Neural crest cell (in vitro differentiated cells): ENCODE measurements at regions not wholly inside any gene's neighbourhood (a gene's known extent, or its start where the extent isn't known, plus 50 kb on each side); places are given as distances from the start of the nearest gene placed in this dataset.
"Not testable (repeated sequence)": the region's sequence is repeated elsewhere in the genome, so short reads cannot be mapped to it uniquely, and the experiment has no call there.

Source experiments
- DNase-seq: peaks from one replicate; pipeline ENCODE4 v3.0.0; 2021; ENCODE audit warnings: low read depth, mixed read lengths, low spot score
- H3K27ac Mint-ChIP-seq: one replicate; pipeline ENCODE4 v1.8.0; 2021; ENCODE audit warnings: mild to moderate bottlenecking, mixed read lengths; ENCODE audit not compliant: unreplicated experiment
- H3K27me3 Mint-ChIP-seq: 2 replicates; pipeline ENCODE4 v1.8.0; 2021; ENCODE audit warnings: low read depth, mild to moderate bottlenecking, mixed read lengths
- H3K36me3 Mint-ChIP-seq: 2 replicates; pipeline ENCODE4 v1.8.0; 2021; ENCODE audit warnings: low read depth, mild to moderate bottlenecking, mixed read lengths
- H3K4me1 Mint-ChIP-seq: 2 replicates; pipeline ENCODE4 v1.8.0; 2021; ENCODE audit warnings: mixed read lengths
- H3K4me3 Mint-ChIP-seq: one replicate; pipeline ENCODE4 v1.8.0; 2021; ENCODE audit warnings: mild to moderate bottlenecking, mixed read lengths
- H3K9me3 Mint-ChIP-seq: 2 replicates; pipeline ENCODE4 v1.8.0; 2021; ENCODE audit warnings: mixed read lengths
- CTCF ChIP-seq: fragments of 200-600 bp; sonication (generic); conservative IDR thresholded peaks from 2 replicates; pipeline ENCODE4 v1.5.0; 2021; ENCODE audit warnings: antibody characterized with exemption, mild to moderate bottlenecking

DNA sequence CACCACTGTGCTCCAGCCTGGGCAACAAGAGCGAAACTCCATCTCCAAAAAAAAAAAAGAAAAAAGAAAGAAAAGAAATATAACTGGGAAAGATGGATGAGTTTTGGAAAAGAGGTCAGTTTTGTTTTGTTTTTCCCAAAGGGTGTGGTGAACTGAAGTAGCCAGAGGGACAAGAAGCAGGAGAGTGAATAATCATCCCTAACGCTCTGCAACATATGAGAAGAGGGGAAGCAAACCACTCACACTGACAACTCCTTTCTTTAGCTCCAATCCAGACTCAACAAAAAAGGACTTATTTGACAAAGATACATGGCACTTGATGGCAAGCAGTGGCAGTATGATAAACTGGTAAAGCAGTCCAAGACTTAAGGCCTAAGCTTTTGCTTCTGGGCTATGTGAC is 176.1 kb upstream of the HMHB1 start:
- H3K27me3 Mint-ChIP-seq: no peaks in the 10 kb centered on the region
- no peaks in the 10 kb centered on the region for H3K9me3 Mint-ChIP-seq
- H3K4me1 Mint-ChIP-seq: no peaks in the 10 kb centered on the region
- no peak overlapping the region for H3K27ac Mint-ChIP-seq
- no peak overlapping the region for H3K4me3 Mint-ChIP-seq
- TF ChIP-seq CTCF: no peak
- H3K36me3 Mint-ChIP-seq: no peaks in the 10 kb centered on the region
- no peak for DNase-seq

- Mint-ChIP-seq H3K36me3 (no peaks in the 10 kb centered on the region), H3K4me1 (no peaks in the 10 kb centered on the region), H3K27ac (no peak overlapping the region), H3K9me3 (peaks cover 2% of the 10 kb centered on the region), H3K27me3 (no peaks in the 10 kb centered on the region), H3K4me3 (no peak overlapping the region)
- no peak for TF ChIP-seq CTCF
- no peak for DNase-seq
Observed at GRCh38 chr5:143635146-143635752, 176.7 kb upstream of the HMHB1 start.

GRCh38 chr5:143634689-143635088 is 177.3 kb upstream of the HMHB1 start:
- DNase-seq: no peak
- Mint-ChIP-seq H3K4me1 (no peaks in the 10 kb centered on the region), H3K27ac (no peak overlapping the region), H3K27me3 (no peaks in the 10 kb centered on the region), H3K9me3 (peaks cover 2% of the 10 kb centered on the region), H3K36me3 (no peaks in the 10 kb centered on the region), H3K4me3 (no peak overlapping the region)
- no peak for TF ChIP-seq CTCF

DNA sequence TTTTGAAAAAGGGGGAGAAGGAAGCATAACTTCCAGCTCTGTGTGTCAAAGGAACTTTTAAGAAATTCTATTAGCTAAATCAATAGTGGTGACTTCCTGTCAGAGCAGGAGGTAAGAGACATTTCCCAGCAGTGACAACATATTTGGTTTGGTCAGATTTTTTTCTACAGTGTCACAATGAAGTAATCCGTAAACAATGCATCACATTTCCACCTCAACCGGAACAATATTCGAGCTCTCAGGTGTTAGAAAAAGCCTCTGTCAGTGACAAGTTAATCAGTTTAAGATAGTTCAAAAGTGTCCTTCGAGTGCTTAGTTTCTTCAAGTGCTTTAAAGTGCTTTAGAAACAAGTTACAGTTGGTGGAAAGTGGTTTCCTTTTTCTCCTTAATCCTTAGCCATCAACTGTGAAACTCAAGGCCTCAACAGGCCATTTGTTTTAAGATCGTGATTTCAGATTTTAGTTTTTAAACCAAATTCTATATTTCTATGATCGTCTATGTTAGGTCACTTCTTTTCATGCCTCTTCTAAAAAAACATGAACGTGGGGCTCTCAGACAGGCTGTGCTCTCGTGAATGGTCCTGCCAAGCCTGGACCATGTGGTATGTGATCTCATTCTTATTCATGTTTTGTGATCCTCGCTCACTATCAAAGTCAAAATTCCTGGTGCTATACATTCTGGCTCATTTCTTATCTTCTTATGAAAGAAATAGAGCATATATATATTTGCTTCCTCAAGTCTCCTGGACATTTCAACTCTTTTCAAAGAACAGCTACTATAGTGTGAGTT is 181.9 kb upstream of the HMHB1 start:
- Mint-ChIP-seq H3K27ac (no peak overlapping the region), H3K9me3 (peaks cover 7% of the 10 kb centered on the region), H3K4me3 (no peak overlapping the region), H3K4me1 (no peaks in the 10 kb centered on the region), H3K27me3 (no peaks in the 10 kb centered on the region), H3K36me3 (peaks cover 3% of the 10 kb centered on the region)
- DNase-seq: no peak
- TF ChIP-seq CTCF: no peak

GRCh38 chr5:143625048-143625447 is 186.9 kb upstream of the HMHB1 start:
- not testable (repeated sequence) for H3K9me3 Mint-ChIP-seq, H3K4me3 Mint-ChIP-seq, H3K27me3 Mint-ChIP-seq, DNase-seq, H3K27ac Mint-ChIP-seq, H3K4me1 Mint-ChIP-seq, H3K36me3 Mint-ChIP-seq

- TF ChIP-seq CTCF: no peak
- Mint-ChIP-seq H3K4me1 (peaks cover 4% of the 10 kb centered on the region), H3K27ac (no peak overlapping the region), H3K27me3 (no peaks in the 10 kb centered on the region), H3K9me3 (peaks cover 8% of the 10 kb centered on the region), H3K36me3 (peaks cover 3% of the 10 kb centered on the region), H3K4me3 (no peak overlapping the region)
- DNase-seq: no peak
Observed at GRCh38 chr5:143624465-143624864, 187.5 kb upstream of the HMHB1 start.
